NCI-H526 (cell line): ENCODE measurements at regions not wholly inside any gene's neighbourhood (a gene's known extent, or its start where the extent isn't known, plus 50 kb on each side); places are given as distances from the start of the nearest gene placed in this dataset.

Experiments
- DNase-seq, 2 experiments: peaks; one replicate each; lab custom pipeline; 2025; lab: John Stamatoyannopoulos, UW

GRCh38 chr5:171684169-171684568, 101.4 kb upstream of the SMIM23 start:
- no peak for DNase-seq

GRCh38 chr5:171688696-171689495, 96.7 kb upstream of the SMIM23 start:
- DNase-seq, result no peak

- DNase-seq, result no peak
Measured at GRCh38 chr5:171689853-171690417, 95.7 kb upstream of the SMIM23 start.

- no peak for DNase-seq
Measured at GRCh38 chr5:171692107-171692506, 93.5 kb upstream of the SMIM23 start.

- DNase-seq, result no peak
Measured at GRCh38 chr5:171692936-171693335, 92.7 kb upstream of the SMIM23 start.

GRCh38 chr5:171693412-171693811, 92.2 kb upstream of the SMIM23 start:
- no peak for DNase-seq

- no peak for DNase-seq
Measured at GRCh38 chr5:171695804-171696203, 89.8 kb upstream of the SMIM23 start.

- no peak for DNase-seq
Measured at GRCh38 chr5:171697221-171698102, 88.2 kb upstream of the SMIM23 start.

- DNase-seq, result no peak
Measured at GRCh38 chr5:171700318-171700912, 85.2 kb upstream of the SMIM23 start.

GRCh38 chr5:171701100-171701541, 84.5 kb upstream of the SMIM23 start:
- DNase-seq, result no peak

GRCh38 chr5:171702135-171702770, 83.4 kb upstream of the SMIM23 start:
- DNase-seq, result no peak

- no peak for DNase-seq
Measured at GRCh38 chr5:171703146-171703545, 82.5 kb upstream of the SMIM23 start.

GRCh38 chr5:171705036-171705435, 80.6 kb upstream of the SMIM23 start:
- DNase-seq, result no peak

GRCh38 chr5:171705830-171706468, 79.7 kb upstream of the SMIM23 start:
- no peak for DNase-seq

GRCh38 chr5:171706736-171707441, 78.7 kb upstream of the SMIM23 start:
- DNase-seq, result no peak

GRCh38 chr5:171707442-171707792, 78.2 kb upstream of the SMIM23 start:
- no peak for DNase-seq

- DNase-seq, result peak; percentile 1 to 58
Measured at GRCh38 chr5:171709930-171710329, 75.7 kb upstream of the SMIM23 start.

- no peak for DNase-seq
Measured at GRCh38 chr5:171710451-171711024, 75.1 kb upstream of the SMIM23 start.

- DNase-seq, result no peak
Measured at GRCh38 chr5:171711571-171711970, 74.0 kb upstream of the SMIM23 start.

- no peak for DNase-seq
Measured at GRCh38 chr5:171712616-171713015, 73.0 kb upstream of the SMIM23 start.
